Psoas muscle (tissue), 7 donors: ENCODE measurements at regions not wholly inside any gene's neighbourhood (a gene's known extent, or its start where the extent isn't known, plus 50 kb on each side); places are given as distances from the start of the nearest gene placed in this dataset.

Experiments
- ATAC-seq, 4 donors: fragments of 200-7000 bp; cut with Tn5 transposase; one replicate each; pipeline ENCODE4 v1.9.1; 2020; ENCODE audit warnings: moderate library complexity in 3 of 4, mild to moderate bottlenecking in 2 of 4
- DNase-seq, 2 donors: peaks; one replicate each; pipeline ENCODE4 v3.0.0-alpha.2; 2020
- H3K27ac ChIP-seq: fragments of 200-600 bp; one replicate; pipeline ENCODE4 v1.8.0; 2022
- H3K27me3 ChIP-seq, 3 donors: fragments of 200-600 bp in 1 of 3; one replicate each; pipeline versions ENCODE4 v1.6.1 to v1.8.0; 2013 to 2022; ENCODE audit warnings: low read length in 2 of 3, mild to moderate bottlenecking in 2 of 3, moderate library complexity in 1 of 3; ENCODE audit not compliant: insufficient read depth in 3 of 3
- H3K36me3 ChIP-seq, 2 donors: fragments of 200-600 bp in 1 of 2; one replicate each; pipeline versions ENCODE4 v1.6.1 to v1.8.0; 2013 to 2022; ENCODE audit warnings: low read depth in 1 of 2, mild to moderate bottlenecking in 1 of 2, moderate library complexity in 1 of 2; ENCODE audit not compliant: insufficient read depth in 1 of 2
- H3K4me1 ChIP-seq: fragments of 200-600 bp; one replicate; pipeline ENCODE4 v1.8.0; 2022
- H3K4me3 ChIP-seq: fragments of 200-600 bp; one replicate; pipeline ENCODE4 v1.8.0; 2022; ENCODE audit warnings: mild to moderate bottlenecking
- H3K9me3 ChIP-seq: fragments of 200-600 bp; one replicate; pipeline ENCODE4 v1.8.0; 2022
- WGBS, 3 donors: extraction: QIAGEN DNeasy Blood & Tissue Kit; methylation state at CpG; one replicate each; pipeline versions ENCODE4 v1.1.6 to v1.1.7; 2013; 5-methylcytosine and 5-hydroxymethylcytosine counted together
- intact Hi-C, 2 donors: fragments of 100-400 bp; cut with DNase I; formaldehyde crosslinking; loops; one replicate each; pipeline versions ENCODE4 v1.11.0 to v1.14.2; 2022
- TF ChIP-seq, protein P1 (sequence below): fragments of 200-600 bp; IDR thresholded peaks from one replicate; pipeline ENCODE4 v1.8.0; 2022; ENCODE audit warnings: antibody characterized with exemption
- donor health status: healthy with polysubstance abuse.
- donor health status: DM: no; HTN: no; CAD: no; lungs with moderate emphysema.
- donor health status: Bipolar disorder and iron deficiency.
- donor health status: healthy.
- donor health status: DM: yes; HTN: yes; CAD: no.
- donor health status: DM: no; HTN: no; CAD: no.
- donor health status: DM: yes; HTN: yes; CAD: no.

DNA sequence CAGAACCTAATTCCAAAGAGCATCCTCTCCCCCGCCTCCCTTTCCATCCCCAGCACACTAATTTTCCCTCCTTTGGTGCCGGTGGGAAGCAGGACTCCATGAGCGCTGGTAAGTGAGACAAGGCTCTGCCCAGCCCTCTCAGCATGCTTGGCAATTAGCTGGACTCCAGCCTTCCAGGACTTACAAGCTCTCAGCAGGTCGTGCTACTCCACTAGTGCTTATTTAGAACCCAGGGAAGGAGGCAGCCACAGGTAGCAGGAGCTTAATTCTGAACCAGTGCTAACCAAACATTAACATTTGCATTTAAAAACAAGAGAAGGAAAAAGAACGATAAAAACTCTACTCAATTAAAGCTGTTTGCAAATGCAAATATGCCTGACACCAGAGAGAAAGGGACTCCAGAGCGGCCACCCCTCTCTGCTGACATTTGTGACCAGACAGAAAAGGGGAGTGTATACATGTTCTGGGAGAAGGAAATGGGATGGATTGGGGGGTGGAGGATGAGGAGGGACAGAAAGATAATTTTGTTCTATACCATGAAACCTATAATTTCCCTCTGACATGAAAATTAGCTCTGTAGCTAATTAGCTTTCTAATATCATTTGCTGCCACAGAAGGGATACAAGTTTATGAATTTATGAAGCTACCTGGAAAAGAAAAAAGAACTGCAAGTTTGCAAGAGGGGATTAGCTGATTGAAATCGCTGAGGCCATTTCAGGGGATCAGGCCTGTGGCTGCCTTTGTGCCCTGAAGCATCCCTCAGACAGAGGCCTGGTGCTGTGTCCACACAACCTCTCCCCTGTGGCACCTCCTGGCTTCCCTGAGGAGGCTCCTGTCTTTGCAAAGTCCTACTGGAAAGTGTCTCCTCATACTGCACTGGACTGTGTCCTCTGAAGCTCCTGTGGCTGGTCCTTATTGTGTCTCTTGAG, 266.3 kb downstream of the SEC61B start:
- 75 to 85% (median 75%) methylated on average over 7 of the region's 7 CpGs for WGBS, 3 donors
- Histone ChIP-seq H3K27ac (no peak overlapping the region), H3K4me1 (no peaks in the 10 kb centered on the region), H3K4me3 (no peak overlapping the region), H3K36me3 (no peaks in the 10 kb centered on the region), H3K9me3 (no peaks in the 10 kb centered on the region), H3K27me3 (no peaks in the 10 kb centered on the region)
- intact Hi-C loops = no loop called here
- TF ChIP-seq, protein P1, sequence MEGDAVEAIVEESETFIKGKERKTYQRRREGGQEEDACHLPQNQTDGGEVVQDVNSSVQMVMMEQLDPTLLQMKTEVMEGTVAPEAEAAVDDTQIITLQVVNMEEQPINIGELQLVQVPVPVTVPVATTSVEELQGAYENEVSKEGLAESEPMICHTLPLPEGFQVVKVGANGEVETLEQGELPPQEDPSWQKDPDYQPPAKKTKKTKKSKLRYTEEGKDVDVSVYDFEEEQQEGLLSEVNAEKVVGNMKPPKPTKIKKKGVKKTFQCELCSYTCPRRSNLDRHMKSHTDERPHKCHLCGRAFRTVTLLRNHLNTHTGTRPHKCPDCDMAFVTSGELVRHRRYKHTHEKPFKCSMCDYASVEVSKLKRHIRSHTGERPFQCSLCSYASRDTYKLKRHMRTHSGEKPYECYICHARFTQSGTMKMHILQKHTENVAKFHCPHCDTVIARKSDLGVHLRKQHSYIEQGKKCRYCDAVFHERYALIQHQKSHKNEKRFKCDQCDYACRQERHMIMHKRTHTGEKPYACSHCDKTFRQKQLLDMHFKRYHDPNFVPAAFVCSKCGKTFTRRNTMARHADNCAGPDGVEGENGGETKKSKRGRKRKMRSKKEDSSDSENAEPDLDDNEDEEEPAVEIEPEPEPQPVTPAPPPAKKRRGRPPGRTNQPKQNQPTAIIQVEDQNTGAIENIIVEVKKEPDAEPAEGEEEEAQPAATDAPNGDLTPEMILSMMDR = no peak
- ATAC-seq (no peak), DNase-seq (no peak)

DNA sequence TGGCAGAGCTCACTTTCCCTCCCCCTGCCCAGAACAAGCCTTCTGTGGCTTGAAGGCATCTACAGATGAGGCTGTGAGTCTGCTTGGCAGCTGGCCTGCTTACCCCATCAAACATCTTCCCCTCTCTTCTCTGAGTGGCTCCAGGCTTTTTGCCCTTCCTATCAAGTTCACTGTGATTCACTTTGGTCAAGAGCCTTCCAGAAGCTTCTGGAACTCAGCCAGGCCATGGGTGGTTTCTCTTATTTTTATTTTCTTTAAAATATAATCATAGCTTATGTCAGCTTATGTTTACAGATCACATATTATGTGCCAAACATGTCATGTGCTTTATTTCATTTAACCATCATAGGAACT, 267.0 kb downstream of the SEC61B start:
- DNase-seq (no peak), ATAC-seq (no peak)
- TF ChIP-seq, protein P1 = no peak
- no peaks in the 10 kb centered on the region for H3K36me3 ChIP-seq
- no peaks in the 10 kb centered on the region for H3K4me1 ChIP-seq
- no peak overlapping the region for H3K4me3 ChIP-seq
- no peaks in the 10 kb centered on the region for H3K27me3 ChIP-seq
- no peaks in the 10 kb centered on the region for H3K9me3 ChIP-seq
- intact Hi-C loops = no loop called here
- no peak overlapping the region for H3K27ac ChIP-seq

DNA sequence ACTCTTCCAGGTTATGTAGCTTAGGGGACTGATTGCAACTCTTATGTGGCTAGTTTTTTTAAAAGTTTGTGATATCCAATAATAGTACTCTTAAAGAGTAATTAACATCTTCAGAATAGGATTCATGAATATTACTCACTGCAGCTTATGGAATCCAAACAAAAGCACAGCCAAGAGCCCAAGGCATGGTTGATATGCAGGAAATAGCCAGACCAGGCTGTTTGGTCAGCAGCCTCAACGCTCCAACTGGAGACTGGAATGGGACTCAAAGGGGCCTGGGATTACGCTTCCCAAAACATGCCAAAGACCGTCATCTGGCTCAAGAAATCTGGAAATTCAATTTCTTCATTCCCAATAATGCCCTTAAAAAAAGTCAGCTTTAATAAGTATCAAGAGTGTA, 268.6 kb downstream of the SEC61B start:
- ATAC-seq = no peak
- intact Hi-C loops = no loop called here
- H3K27me3 ChIP-seq = no peaks in the 10 kb centered on the region

DNA sequence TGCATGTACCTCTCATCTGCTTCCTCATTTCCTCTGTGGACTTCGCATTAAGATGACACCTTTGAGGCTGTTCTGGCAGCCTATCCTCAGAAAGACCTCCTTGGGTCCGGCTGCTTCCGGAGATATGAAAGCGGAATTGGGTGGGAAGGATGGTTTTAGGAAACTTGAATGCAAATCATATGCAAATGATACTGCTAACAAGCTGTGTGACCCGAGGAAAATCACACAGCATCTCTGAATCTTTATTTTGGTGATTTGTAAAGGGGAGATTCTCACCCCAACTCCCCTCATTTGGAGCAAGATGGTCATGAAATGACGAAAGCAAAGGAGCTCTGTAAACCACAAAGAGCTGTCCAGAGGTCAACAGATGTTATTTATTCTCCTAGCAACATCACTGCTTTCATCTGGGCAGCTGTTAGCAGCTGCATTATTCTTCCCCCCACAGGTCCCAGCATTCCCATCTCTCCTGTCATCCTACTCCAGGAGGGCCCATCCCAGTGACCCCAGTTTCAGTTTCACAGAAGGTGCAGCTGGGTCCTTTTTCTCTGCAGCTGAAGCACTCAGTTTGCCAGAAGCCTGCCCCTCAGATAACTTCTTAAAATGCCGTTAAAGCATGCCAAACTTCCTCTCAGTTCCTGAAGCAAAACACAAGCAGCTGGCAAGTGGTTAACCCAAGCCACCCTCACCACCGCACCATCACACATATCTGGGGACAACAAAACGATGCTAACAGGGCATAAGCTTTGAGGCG, 269.5 kb downstream of the SEC61B start:
- ATAC-seq (no peak), DNase-seq (no peak)
- intact Hi-C loops = no loop called here
- H3K27ac ChIP-seq = no peak overlapping the region
- H3K27me3 ChIP-seq = no peaks in the 10 kb centered on the region
- no peaks in the 10 kb centered on the region for H3K4me1 ChIP-seq
- no peaks in the 10 kb centered on the region for H3K36me3 ChIP-seq
- no peaks in the 10 kb centered on the region for H3K9me3 ChIP-seq
- TF ChIP-seq, protein P1 = no peak
- H3K4me3 ChIP-seq = no peak overlapping the region
- 63 to 72% (median 67%) methylated on average over 10 of the region's 10 CpGs for WGBS, 3 donors

More for the DNA sequence above, 268.6 kb downstream of the SEC61B start:
- DNase-seq = no peak
- H3K4me1 ChIP-seq = no peaks in the 10 kb centered on the region
- H3K9me3 ChIP-seq = no peaks in the 10 kb centered on the region
- TF ChIP-seq, protein P1 = no peak
- no peak overlapping the region for H3K27ac ChIP-seq
- no peak overlapping the region for H3K4me3 ChIP-seq
- H3K36me3 ChIP-seq = no peaks in the 10 kb centered on the region
- WGBS, 3 donors = 42 to 52% (median 50%) methylated on average over 3 of the region's 3 CpGs
